Endothelial cell of umbilical vein (primary cell): ENCODE measurements at regions not wholly inside any gene's neighbourhood (a gene's known extent, or its start where the extent isn't known, plus 50 kb on each side); places are given as distances from the start of the nearest gene placed in this dataset.

Experiments used
- BruUV-seq: library from RNA; stranded (reverse); fragments of 400-500 nt; replicated peaks from 2 replicates; lab custom pipeline; 2021; lab: Mats Ljungman, UMichigan
- CTCF ChIA-PET: fragments of 300-600, 350-600 bp; sonication (Branson Sonifier 250); formaldehyde crosslinking; loops from one replicate; lab custom pipeline; 2021; ENCODE audit warnings: antibody characterized with exemption, inconsistent platforms; lab: Charles Lee
- POLR2A ChIA-PET: fragments of 300-600, 350-600 bp; sonication (Branson Sonifier 250); formaldehyde crosslinking; loops from one replicate; lab custom pipeline; 2021; ENCODE audit warnings: antibody characterized with exemption, inconsistent platforms; lab: Charles Lee
- DNase-seq: peaks from one replicate; pipeline ENCODE4 v3.0.0-alpha.2; 2011; ENCODE audit warnings: low read depth, low spot score
- FAIRE-seq: peaks from 2 replicates; lab custom pipeline; 2011; peaks lifted over from hg19 to GRCh38; lab: Jason Lieb, UNC
- H2AFZ ChIP-seq: 2 replicates; pipeline ENCODE4 v1.6.0; 2012; ENCODE audit warnings: low read depth, low read length, control low read depth, inconsistent platforms
- H3K27ac ChIP-seq: 2 replicates; pipeline ENCODE4 v1.5.1; 2011; ENCODE audit warnings: low read depth, mild to moderate bottlenecking, control low read depth, low read length, moderate library complexity; ENCODE audit not compliant: insufficient read depth
- H3K27me3 ChIP-seq, 2 experiments: 2 replicates each; pipeline versions ENCODE4 v1.6.0 to v1.6.1; 2011; ENCODE audit warnings: low read length in 2 of 2, mixed read lengths in 1 of 2; ENCODE audit not compliant: control insufficient read depth in 2 of 2, insufficient read depth in 2 of 2
- H3K36me3 ChIP-seq, 2 experiments: 2 replicates in 1 of 2; 3 replicates in 1 of 2; pipeline ENCODE4 v1.5.1; 2011; ENCODE audit warnings: low read length in 2 of 2, mild to moderate bottlenecking in 1 of 2, moderate library complexity in 1 of 2; ENCODE audit not compliant: control insufficient read depth in 2 of 2, insufficient read depth in 2 of 2; ENCODE audit errors: extremely low read depth in 1 of 2
- H3K4me1 ChIP-seq: 3 replicates; pipeline ENCODE4 v1.5.1; 2011; ENCODE audit warnings: mild to moderate bottlenecking, low read length; ENCODE audit not compliant: control insufficient read depth, insufficient read depth; ENCODE audit errors: extremely low read depth
- H3K4me2 ChIP-seq: 2 replicates; pipeline ENCODE4 v1.6.1; 2011; ENCODE audit warnings: low read length, control low read depth, mixed read lengths; ENCODE audit not compliant: insufficient read depth
- H3K4me3 ChIP-seq, 3 experiments: fragments of 200-600 bp in 1 of 3; sonication (generic), shearing (Covaris generic) in 1 of 3; replicated peaks in 1 of 3; 2 replicates each; pipeline ENCODE4 v1.5.1; 2011 to 2016; ENCODE audit warnings: control low read depth in 3 of 3, low read length in 3 of 3, mild to moderate bottlenecking in 2 of 3, inconsistent platforms in 1 of 3, low read depth in 1 of 3, moderate library complexity in 1 of 3; ENCODE audit not compliant: insufficient read depth in 1 of 3
- H3K79me2 ChIP-seq: 2 replicates; pipeline ENCODE4 v1.6.0; 2012; ENCODE audit warnings: low read length, inconsistent platforms; ENCODE audit not compliant: control insufficient read depth, insufficient read depth
- H3K9ac ChIP-seq: replicated peaks from 2 replicates; pipeline ENCODE3; 2011; ENCODE audit warnings: low read length, control low read depth; ENCODE audit not compliant: insufficient read depth; ENCODE audit errors: extremely low read depth
- H3K9me1 ChIP-seq: replicated peaks from 3 replicates; pipeline ENCODE4 v1.6.0; 2011; ENCODE audit warnings: mild to moderate bottlenecking, low read length; ENCODE audit not compliant: control insufficient read depth, insufficient read depth; ENCODE audit errors: extremely low read depth
- H3K9me3 ChIP-seq: replicated peaks from 2 replicates; pipeline ENCODE4 v1.5.1; 2012; ENCODE audit warnings: low read length, inconsistent platforms; ENCODE audit not compliant: control insufficient read depth, insufficient read depth
- H4K20me1 ChIP-seq: replicated peaks from 2 replicates; pipeline ENCODE3; 2011; ENCODE audit warnings: mild to moderate bottlenecking, low read length; ENCODE audit not compliant: control insufficient read depth, insufficient read depth; ENCODE audit errors: extremely low read depth
- EZH2 ChIP-seq: IDR thresholded peaks from 2 replicates; pipeline ENCODE4 v1.6.1; 2012; ENCODE audit warnings: borderline replicate concordance, low read depth, mild to moderate bottlenecking, moderate library complexity, low read length, inconsistent platforms; ENCODE audit not compliant: severe bottlenecking
- FOS ChIP-seq: IDR thresholded peaks from 2 replicates; pipeline ENCODE4 v1.6.1; 2011; ENCODE audit warnings: mild to moderate bottlenecking, low read length, moderate library complexity, borderline replicate concordance; ENCODE audit not compliant: insufficient read depth
- GATA2 ChIP-seq: IDR thresholded peaks from 2 replicates; pipeline ENCODE4 v1.7.0; 2011; ENCODE audit warnings: low read depth, mild to moderate bottlenecking, moderate library complexity, mixed read lengths, low read length; ENCODE audit not compliant: insufficient read length, insufficient read depth
- JUN ChIP-seq: IDR thresholded peaks from 2 replicates; pipeline ENCODE4 v1.6.1; 2011; ENCODE audit warnings: borderline replicate concordance, low read depth; ENCODE audit not compliant: insufficient read length, insufficient read depth
- MYC ChIP-seq: IDR thresholded peaks from one replicate; pipeline ENCODE4 v1.6.1; 2011; ENCODE audit warnings: mild to moderate bottlenecking, low read depth, low read length
- POLR2A ChIP-seq: IDR thresholded peaks from 2 replicates; pipeline ENCODE4 v1.6.1; 2012; ENCODE audit warnings: low read depth, mild to moderate bottlenecking, control low read depth, low read length
- POLR2AphosphoS5 ChIP-seq: IDR thresholded peaks from 2 replicates; pipeline ENCODE4 v1.6.1; 2012; ENCODE audit warnings: low read depth, mild to moderate bottlenecking, control low read depth, low read length, moderate library complexity; ENCODE audit not compliant: insufficient read depth
- dilution Hi-C: fragments of 300-500 bp; cut with MboI; formaldehyde crosslinking; loops from one replicate; pipeline ENCODE4 v1.15.0; 2019; ENCODE audit warnings: low sequenced_read_pairs; ENCODE audit not compliant: extremely low pct_ligation_motif_present
- intact Hi-C: fragments of 100-400 bp; cut with micrococcal nuclease; formaldehyde crosslinking; loops from one replicate; pipeline ENCODE4 v1.10.0; 2022
- TF ChIP-seq, protein P1 (sequence below), 2 donors: IDR thresholded peaks; 1 replicate in 1 of 2; 2 replicates in 1 of 2; pipeline ENCODE4 v1.5.1; 2011; ENCODE audit warnings: low read length in 2 of 2, mild to moderate bottlenecking in 2 of 2, moderate library complexity in 2 of 2, control low read depth in 1 of 2, inconsistent platforms in 1 of 2, low read depth in 1 of 2; ENCODE audit not compliant: insufficient read depth in 1 of 2; ENCODE audit errors: extremely low read depth in 1 of 2
- TF ChIP-seq, protein P2 (sequence below): IDR thresholded peaks from 2 replicates; pipeline ENCODE4 v1.6.1; 2011; ENCODE audit not compliant: insufficient read depth, insufficient read length

DNA sequence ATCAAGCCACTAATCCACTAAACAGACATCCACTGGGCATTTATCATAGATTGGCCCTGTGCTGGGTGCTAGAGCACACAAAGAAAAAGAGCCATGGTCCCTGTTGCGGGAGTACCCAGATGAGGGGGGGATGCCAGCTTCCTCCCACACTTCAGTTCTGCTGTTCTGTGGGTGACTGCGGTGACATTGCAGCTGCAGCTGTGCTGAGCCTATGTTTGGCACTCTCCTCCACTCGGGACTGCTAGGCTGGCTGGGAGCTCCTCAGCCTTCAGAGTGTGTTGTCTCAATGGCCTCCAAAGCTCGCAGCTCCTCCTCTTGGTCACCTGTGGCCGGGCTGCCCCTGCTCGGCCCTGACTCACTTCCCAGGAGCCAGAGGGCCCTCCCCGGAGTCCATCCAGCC, 173.2 kb downstream of the CLCN4 start:
- Histone ChIP-seq H3K27me3 (no peaks in the 10 kb centered on the region), H3K4me3 (no peak overlapping the region), H3K36me3 (no peaks in the 10 kb centered on the region), H4K20me1 (no peaks in the 10 kb centered on the region), H3K27ac (no peak overlapping the region), H3K79me2 (no peaks in the 10 kb centered on the region), H3K4me2 (no peak overlapping the region), H3K9me3 (no peaks in the 10 kb centered on the region), H2AFZ (no peak overlapping the region), H3K9ac (no peak overlapping the region), H3K4me1 (no peaks in the 10 kb centered on the region), H3K9me1 (no peaks in the 10 kb centered on the region)
- FAIRE-seq (no peak), DNase-seq (no peak)
- ChIA-PET POLR2A (no interaction called here), CTCF (no interaction called here)
- BruUV-seq = no TSS peak
- TF ChIP-seq FOS (no peak), JUN (no peak), GATA2 (no peak), POLR2A (no peak), EZH2 (no peak), MYC (no peak), POLR2AphosphoS5 (no peak)
- TF ChIP-seq, protein P1, sequence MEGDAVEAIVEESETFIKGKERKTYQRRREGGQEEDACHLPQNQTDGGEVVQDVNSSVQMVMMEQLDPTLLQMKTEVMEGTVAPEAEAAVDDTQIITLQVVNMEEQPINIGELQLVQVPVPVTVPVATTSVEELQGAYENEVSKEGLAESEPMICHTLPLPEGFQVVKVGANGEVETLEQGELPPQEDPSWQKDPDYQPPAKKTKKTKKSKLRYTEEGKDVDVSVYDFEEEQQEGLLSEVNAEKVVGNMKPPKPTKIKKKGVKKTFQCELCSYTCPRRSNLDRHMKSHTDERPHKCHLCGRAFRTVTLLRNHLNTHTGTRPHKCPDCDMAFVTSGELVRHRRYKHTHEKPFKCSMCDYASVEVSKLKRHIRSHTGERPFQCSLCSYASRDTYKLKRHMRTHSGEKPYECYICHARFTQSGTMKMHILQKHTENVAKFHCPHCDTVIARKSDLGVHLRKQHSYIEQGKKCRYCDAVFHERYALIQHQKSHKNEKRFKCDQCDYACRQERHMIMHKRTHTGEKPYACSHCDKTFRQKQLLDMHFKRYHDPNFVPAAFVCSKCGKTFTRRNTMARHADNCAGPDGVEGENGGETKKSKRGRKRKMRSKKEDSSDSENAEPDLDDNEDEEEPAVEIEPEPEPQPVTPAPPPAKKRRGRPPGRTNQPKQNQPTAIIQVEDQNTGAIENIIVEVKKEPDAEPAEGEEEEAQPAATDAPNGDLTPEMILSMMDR (IDR thresholded peaks at IDR 0.05; ENCODE audit: extremely low read depth in 1 of 2, insufficient read depth in 1 of 2, low read depth in 1 of 2, low read length in 2 of 2) = no peak
- TF ChIP-seq, protein P2, sequence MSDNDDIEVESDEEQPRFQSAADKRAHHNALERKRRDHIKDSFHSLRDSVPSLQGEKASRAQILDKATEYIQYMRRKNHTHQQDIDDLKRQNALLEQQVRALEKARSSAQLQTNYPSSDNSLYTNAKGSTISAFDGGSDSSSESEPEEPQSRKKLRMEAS = no peak
- dilution Hi-C loops (no loop called here), intact Hi-C loops (loop anchor here (5.0 to 10.0 kb wide), 2 partner anchors 143 to 285 kb away; no protein-coding TSS in a partner anchor)
